ENCODE measurements at regions not wholly inside any gene's neighbourhood (a gene's known extent, or its start where the extent isn't known, plus 50 kb on each side); places are given as distances from the start of the nearest gene placed in this dataset.

DNA sequence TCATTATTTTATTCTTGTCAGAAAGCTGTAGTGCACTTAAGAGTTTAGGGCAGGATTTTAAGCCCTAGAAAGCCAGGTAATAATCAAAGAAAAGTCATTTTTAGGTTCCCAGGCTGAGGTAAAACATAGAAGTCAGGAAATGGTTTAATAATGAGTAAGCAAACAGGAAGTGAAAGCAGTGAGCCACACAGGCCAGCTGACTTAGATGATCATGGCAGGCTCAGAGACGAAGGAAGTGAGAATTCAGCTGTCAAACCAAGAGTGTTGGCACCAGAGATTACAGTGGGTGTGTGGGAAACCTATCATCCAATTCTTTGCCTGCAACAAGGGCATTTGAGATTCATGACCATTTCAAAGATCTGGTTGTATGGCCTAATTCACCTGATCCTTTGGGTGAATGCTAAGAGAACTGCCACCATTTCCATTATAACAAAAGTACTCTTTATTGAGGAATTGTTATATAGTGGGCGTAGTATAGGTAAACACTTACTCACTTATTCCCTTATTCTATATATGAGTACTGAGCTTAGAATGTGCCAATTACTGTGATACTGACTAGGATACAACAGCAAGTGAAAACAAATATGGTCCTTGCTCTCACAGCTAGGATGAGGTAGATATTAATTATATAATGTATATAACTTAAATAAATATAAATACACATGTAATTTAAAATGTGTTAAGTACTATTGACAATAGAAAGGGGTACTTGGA lies 103.7 kb upstream of the EDNRB start:
- peak; percentile 47 for DNase-seq (ENCODE audit: low read depth, low spot score)

GRCh38 chr13:78020861-78021260 lies 102.2 kb upstream of the EDNRB start:
- DNase-seq (ENCODE audit: low read depth, low spot score), result no peak

- DNase-seq (ENCODE audit: low read depth, low spot score), result no peak
Measured at GRCh38 chr13:78015782-78016181, 97.2 kb upstream of the EDNRB start.

DNA sequence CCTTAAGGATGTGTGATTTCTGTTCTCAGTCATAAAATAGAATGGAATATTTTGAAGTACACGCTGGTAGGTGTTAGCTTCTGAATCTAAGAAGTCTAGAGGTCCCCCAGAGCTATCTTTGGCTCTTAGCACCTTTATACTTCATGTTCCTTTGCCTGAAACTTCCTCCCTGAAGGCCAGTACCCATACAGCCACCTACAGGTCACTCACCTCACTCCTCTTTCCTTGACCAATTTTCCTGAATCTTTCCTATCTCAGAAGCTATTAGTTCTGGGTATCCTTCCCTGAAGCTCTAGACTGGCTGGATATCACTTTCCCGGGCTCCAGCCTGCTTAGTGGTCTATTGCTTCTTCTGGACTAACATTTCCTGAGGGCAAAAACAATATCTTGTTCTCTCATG lies 93.4 kb upstream of the EDNRB start:
- DNase-seq (ENCODE audit: low read depth, low spot score), result no peak

DNA sequence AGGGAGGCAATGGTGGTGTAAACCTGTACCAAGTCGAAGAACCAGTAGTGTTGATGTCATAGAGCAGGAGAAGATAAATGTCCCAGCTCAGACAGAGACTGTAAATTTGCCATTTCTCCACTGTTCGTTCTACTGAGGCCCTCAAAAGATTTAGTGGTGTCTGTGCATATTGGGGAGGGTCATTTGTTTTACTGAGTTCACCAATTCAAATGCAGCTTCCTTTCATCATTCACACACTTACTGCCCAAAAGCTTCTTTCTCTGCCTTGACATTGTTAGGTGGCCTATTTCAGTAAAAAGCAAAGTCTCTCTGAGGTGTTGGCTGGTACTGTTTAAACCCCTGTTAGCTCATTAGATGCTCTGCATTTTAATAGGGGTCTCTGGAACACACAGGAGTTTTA lies 86.2 kb upstream of the EDNRB start:
- no peak for DNase-seq (ENCODE audit: low read depth, low spot score)

DNA sequence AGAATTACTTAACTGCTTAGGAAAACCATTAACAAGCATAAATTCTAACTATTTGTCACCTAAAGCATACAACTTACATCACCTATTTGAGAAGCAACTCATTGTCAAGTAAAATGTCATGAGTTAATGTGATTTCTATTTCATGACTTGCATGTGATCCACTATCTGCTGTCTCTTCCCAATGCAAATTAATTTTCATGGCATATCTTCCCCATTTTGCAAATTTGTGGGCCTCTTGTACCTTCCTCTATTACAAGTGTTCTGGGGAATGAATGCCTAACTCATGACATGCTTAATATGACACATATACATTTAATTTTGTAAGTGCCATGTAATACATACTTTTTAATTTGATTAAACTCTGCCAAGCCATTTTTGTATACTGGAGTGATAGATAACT lies 81.1 kb upstream of the EDNRB start:
- DNase-seq (ENCODE audit: low read depth, low spot score), result no peak

- peak; percentile 8 for DNase-seq (ENCODE audit: low read depth, low spot score)
Measured at GRCh38 chr13:77994166-77994565, 75.5 kb upstream of the EDNRB start.

DNA sequence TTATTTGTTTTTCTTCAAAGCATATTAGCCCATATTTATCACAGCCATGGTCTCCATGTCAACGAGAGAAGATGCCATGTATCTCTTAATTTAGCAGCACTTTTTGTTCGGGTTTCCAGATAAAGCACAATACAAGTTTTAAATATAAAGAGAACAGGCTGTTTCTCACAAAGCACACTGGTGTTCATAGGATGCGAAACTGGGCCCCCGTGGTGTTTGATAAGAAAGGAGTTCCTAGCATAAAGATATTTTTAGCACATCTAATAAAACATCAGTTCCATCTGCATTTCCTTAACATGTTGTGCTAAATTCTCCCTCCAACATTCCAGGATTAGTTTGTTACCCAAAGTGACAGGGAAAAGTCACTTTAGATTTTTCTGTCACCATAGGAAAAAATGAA lies 72.4 kb upstream of the EDNRB start:
- no peak for DNase-seq (ENCODE audit: low read depth, low spot score)

GRCh38 chr13:77989281-77989680 lies 70.7 kb upstream of the EDNRB start:
- no peak for DNase-seq (ENCODE audit: low read depth, low spot score)

- DNase-seq (ENCODE audit: low read depth, low spot score), result no peak
Measured at GRCh38 chr13:77988355-77988754, 69.7 kb upstream of the EDNRB start.

GRCh38 chr13:77986713-77987112 lies 68.1 kb upstream of the EDNRB start:
- no peak for DNase-seq (ENCODE audit: low read depth, low spot score)

DNA sequence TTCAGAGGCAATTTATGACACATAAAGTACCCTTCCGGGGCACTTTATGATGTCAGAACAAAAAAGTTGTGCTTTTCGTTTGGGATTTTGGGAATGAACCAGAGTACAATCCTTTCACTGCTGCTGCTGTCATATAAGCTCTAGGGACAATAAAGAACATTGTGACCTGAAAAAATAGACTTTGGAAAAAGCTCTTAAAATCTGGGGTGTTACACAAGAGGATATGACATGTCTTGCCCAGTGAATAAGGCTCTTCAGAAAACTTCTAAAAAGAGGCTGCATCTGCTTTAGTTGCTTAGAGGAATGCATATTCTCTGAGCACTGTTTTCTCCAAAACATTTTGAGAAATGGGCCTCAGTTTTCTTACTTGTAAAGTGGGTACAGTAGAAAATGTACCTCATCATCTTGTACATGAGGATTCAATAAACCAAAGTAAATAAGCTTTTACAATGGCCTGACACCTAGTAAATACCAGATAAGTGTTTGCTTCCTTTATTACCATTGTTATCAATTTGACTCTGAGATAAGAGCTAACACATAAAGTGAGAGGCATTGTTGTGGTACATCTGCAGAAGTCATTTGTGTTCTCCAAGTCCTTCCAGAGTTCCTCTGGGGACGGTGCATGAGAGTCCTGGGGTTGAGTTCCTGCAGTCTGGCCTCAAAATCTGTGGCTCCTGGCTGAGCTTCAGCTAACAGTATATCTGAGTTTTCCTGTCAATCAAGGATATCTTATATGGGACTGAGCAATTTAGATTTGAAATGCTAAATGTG lies 67.4 kb upstream of the EDNRB start:
- DNase-seq (ENCODE audit: low read depth, low spot score), result no peak

- DNase-seq (ENCODE audit: low read depth, low spot score), result peak; percentile 13
Measured at GRCh38 chr13:77981281-77981881, 62.8 kb upstream of the EDNRB start.

- DNase-seq (ENCODE audit: low read depth, low spot score), result peak; percentile 86
Measured at GRCh38 chr13:77980592-77980991, 62.0 kb upstream of the EDNRB start.

- DNase-seq (ENCODE audit: low read depth, low spot score), result peak; percentile 24
Measured at GRCh38 chr13:77979721-77980385, 61.2 kb upstream of the EDNRB start.

DNA sequence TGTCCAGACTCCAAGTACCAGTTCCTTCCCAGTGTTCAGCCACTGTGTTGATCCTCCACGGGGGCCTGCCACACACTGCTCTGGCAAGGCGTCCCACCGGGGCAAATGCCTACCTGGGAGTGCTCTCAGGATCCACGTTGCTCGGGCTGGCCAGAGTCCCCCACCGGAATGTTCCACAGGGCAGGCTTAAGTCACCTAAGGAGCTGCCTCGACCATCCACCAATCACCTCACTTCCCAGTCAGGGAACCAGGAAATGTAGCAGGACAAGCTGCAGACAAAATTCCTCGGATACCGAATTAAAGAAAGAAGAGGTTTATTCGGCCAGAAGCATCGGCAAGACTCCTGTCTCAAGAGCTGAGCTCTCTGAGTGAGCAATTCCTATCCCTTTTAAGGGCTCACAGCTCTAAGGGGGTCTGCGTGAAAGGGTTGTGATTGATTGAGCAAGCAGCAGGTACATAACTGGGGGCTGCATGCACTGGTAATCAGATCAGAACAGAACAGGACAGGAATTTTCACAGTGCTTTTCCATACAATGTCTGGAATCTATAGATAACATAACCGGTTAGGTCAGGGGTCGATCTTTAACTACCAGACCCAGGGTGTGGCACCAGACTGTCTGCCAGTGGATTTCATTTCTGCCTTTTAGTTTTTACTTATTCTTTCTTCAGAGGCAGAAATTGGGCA lies 56.9 kb upstream of the EDNRB start:
- DNase-seq (ENCODE audit: low read depth, low spot score), result no peak

DNA sequence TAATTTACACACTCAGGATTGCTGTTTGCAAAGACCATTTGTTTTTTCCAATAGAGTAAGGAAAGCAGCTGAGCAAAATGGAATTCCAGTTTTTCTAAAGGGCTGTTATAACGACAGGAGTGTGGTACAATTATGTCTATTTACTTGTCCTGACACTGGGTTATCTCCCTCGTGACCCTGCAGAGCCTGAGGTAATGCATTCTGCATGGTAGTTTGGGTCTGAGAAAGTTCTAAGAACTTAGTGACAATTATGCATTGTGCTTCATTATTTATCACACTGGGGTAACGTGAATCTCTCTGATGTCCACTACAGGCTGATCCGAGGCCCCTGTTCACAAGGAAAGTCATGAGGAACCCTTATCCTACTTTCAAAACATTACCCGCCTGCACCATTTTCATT lies 50.7 kb upstream of the EDNRB start:
- no peak for DNase-seq (ENCODE audit: low read depth, low spot score)
